K562 (cell line): ENCODE measurements at regions not wholly inside any gene's neighbourhood (a gene's known extent, or its start where the extent isn't known, plus 50 kb on each side); places are given as distances from the start of the nearest gene placed in this dataset.
A peak's percentile ranks its signal among the peaks of the same experiment; 100 is the strongest.

Experiments
- ATF7 ChIP-seq: fragments of 450-650 bp; IDR thresholded peaks from 2 replicates; pipeline ENCODE4 v1.7.1; 2014; ENCODE audit warnings: mild to moderate bottlenecking, moderate library complexity
- CAMTA2 ChIP-seq: fragments of 250-450 bp; sonication (Bioruptor Pico); conservative IDR thresholded peaks from 2 replicates; pipeline ENCODE4 v1.5.1; 2022
- CC2D1A ChIP-seq: fragments of 450-650 bp; IDR thresholded peaks from 2 replicates; pipeline ENCODE4 v1.6.1; 2017; ENCODE audit warnings: mild to moderate bottlenecking
- HNRNPUL1 ChIP-seq: fragments of 200-400 bp; formaldehyde crosslinking; IDR thresholded peaks from 2 replicates; pipeline ENCODE4 v1.6.1; 2017; ENCODE audit warnings: low read length
- JUND ChIP-seq, 2 experiments: IDR thresholded peaks; 2 replicates in 1 of 2; 3 replicates in 1 of 2; pipeline ENCODE4 v1.6.1; 2011; ENCODE audit warnings: borderline replicate concordance in 2 of 2, low read depth in 2 of 2, low read length in 2 of 2, improper control_type of control experiment in 1 of 2, missing biosample characterization in 1 of 2, missing genetic modification characterization in 1 of 2, missing genetic modification reagents in 1 of 2
- MECOM ChIP-seq: fragments of 250-450 bp; sonication (Bioruptor Pico); IDR thresholded peaks from 2 replicates; pipeline ENCODE4 v1.8.0; 2022; ENCODE audit warnings: inconsistent platforms
- MEF2D ChIP-seq: conservative IDR thresholded peaks from 2 replicates; pipeline ENCODE4 v1.6.1; 2016; ENCODE audit warnings: low read depth, missing genetic modification characterization, missing compliant biosample characterization
- NFIC ChIP-seq: fragments of 450-650 bp; IDR thresholded peaks from 2 replicates; pipeline ENCODE4 v1.6.1; 2017; ENCODE audit warnings: mild to moderate bottlenecking, inconsistent platforms
- RAD21 ChIP-seq, 2 experiments: fragments of 250-450 bp in 1 of 2; fragments of 450-650 bp in 1 of 2; sonication (Bioruptor Pico) in 1 of 2; formaldehyde crosslinking in 1 of 2; IDR thresholded peaks in 1 of 2; conservative IDR thresholded peaks in 1 of 2; 2 replicates each; pipeline versions ENCODE4 v1.4.0 to v1.8.0; 2020 to 2022; ENCODE audit warnings: mild to moderate bottlenecking in 2 of 2, moderate library complexity in 1 of 2
- RCOR1 ChIP-seq, 2 experiments: IDR thresholded peaks; 2 replicates each; pipeline ENCODE4 v1.6.1; 2012; ENCODE audit warnings: low read depth in 2 of 2, low read length in 2 of 2, borderline replicate concordance in 1 of 2, improper control_type of control experiment in 1 of 2
- REST ChIP-seq, 2 experiments: fragments of 450-650 bp; formaldehyde crosslinking in 1 of 2; IDR thresholded peaks; 2 replicates each; pipeline versions ENCODE4 v1.4.0 to v1.6.1; 2014 to 2020; ENCODE audit warnings: mild to moderate bottlenecking in 2 of 2, borderline replicate concordance in 1 of 2, low read depth in 1 of 2
- SAP30 ChIP-seq: fragments of 200-600 bp; sonication (generic); IDR thresholded peaks from 2 replicates; pipeline ENCODE4 v1.6.1; 2012; ENCODE audit warnings: borderline replicate concordance, low read depth, mild to moderate bottlenecking, moderate library complexity, low read length, control low read depth, inconsistent platforms; ENCODE audit not compliant: insufficient read depth, poor library complexity, severe bottlenecking
- SMAD1 ChIP-seq: fragments of 150-350 bp; IDR thresholded peaks from 2 replicates; pipeline ENCODE4 v1.6.1; 2014; ENCODE audit warnings: low read length, low read depth; ENCODE audit not compliant: partially characterized antibody
- SREBF2 ChIP-seq: sonication (generic); formaldehyde crosslinking; IDR thresholded peaks from 2 replicates; pipeline ENCODE4 v1.4.0; 2020; ENCODE audit warnings: mild to moderate bottlenecking, missing genetic modification reagents
- STAT5A ChIP-seq: IDR thresholded peaks from 2 replicates; pipeline ENCODE4 v1.6.1; 2012; ENCODE audit warnings: low read length, inconsistent platforms, borderline replicate concordance
- TEAD4 ChIP-seq, 2 experiments: sonication (generic) in 1 of 2; formaldehyde crosslinking in 1 of 2; IDR thresholded peaks; 2 replicates each; pipeline versions ENCODE4 v1.6.1 to v1.8.0; 2012 to 2022; ENCODE audit warnings: borderline replicate concordance in 1 of 2, inconsistent platforms in 1 of 2, low read length in 1 of 2, mild to moderate bottlenecking in 1 of 2, missing genetic modification reagents in 1 of 2
- ZBTB34 ChIP-seq: fragments of 250-450 bp; sonication (Bioruptor Pico); IDR thresholded peaks from 2 replicates; pipeline ENCODE4 v1.8.0; 2021; ENCODE audit warnings: mild to moderate bottlenecking, moderate library complexity
- ZNF174 ChIP-seq: fragments of 250-450 bp; sonication (Bioruptor Pico); IDR thresholded peaks from 2 replicates; pipeline ENCODE4 v1.4.0; 2020; ENCODE audit warnings: mild to moderate bottlenecking

- TF ChIP-seq REST (IDR thresholded peaks at IDR 0.05; ENCODE audit: borderline replicate concordance) (peak; percentile 26; the same call in 1 of the 2 replicates), REST (CRISPR knock-in tag; IDR thresholded peaks at IDR 0.05; ENCODE audit: low read depth) (no peak), ZNF174 (CRISPR knock-in tag) (no peak), HNRNPUL1 (no peak), SMAD1 (no peak), STAT5A (peak; percentile 69; the same call in 1 of the 2 replicates), NFIC (peak; percentile 78), JUND (IDR thresholded peaks at IDR 0.05; ENCODE audit: borderline replicate concordance, low read depth, low read length) (0 out of 2 replicates have a peak, but pooled peaks have one; percentile 3), JUND (tag; IDR thresholded peaks at IDR 0.05; ENCODE audit: borderline replicate concordance, low read depth, low read length) (0 out of 3 replicates have a peak, but pooled peaks have one; percentile 26), RCOR1 (IDR thresholded peaks at IDR 0.05; ENCODE audit: borderline replicate concordance in 1 of 2, low read depth in 2 of 2, low read length in 2 of 2) (0 out of 4 replicates have a peak, but pooled peaks of 1 of the 2 experiments have one; percentile 57), MEF2D (tag) (no peak), SREBF2 (CRISPR knock-in tag) (no peak), MECOM (no peak), TEAD4 (IDR thresholded peaks at IDR 0.05; ENCODE audit: low read length) (peak; percentile 92), TEAD4 (CRISPR knock-in tag; IDR thresholded peaks at IDR 0.05; ENCODE audit: borderline replicate concordance) (no peak), CAMTA2 (CRISPR knock-in tag) (no peak), RAD21 (CRISPR knock-in tag; conservative IDR thresholded peaks at IDR 0.05 in 1 of 2, IDR thresholded peaks at IDR 0.05 in 1 of 2) (peak; percentile 66 to 74), ATF7 (peak; percentile 79), SAP30 (no peak), CC2D1A (peak; percentile 68; the same call in 1 of the 2 replicates), ZBTB34 (CRISPR knock-in tag) (no peak)
These were observed 515.7 kb upstream of the ATXN7L3B start (continued) for GRCh38 chr12:74021937-74022336.
